HCT116 (cell line): ENCODE measurements at regions not wholly inside any gene's neighbourhood (a gene's known extent, or its start where the extent isn't known, plus 50 kb on each side); places are given as distances from the start of the nearest gene placed in this dataset.

Experiments
- ATAC-seq: fragments of 200-7000 bp; cut with Tn5 transposase; 2 replicates; pipeline ENCODE4 v1.9.1; 2020; ENCODE audit warnings: mild to moderate bottlenecking, moderate library complexity
- BruUV-seq: library from RNA; stranded (reverse); fragments of 400-500 nt; replicated peaks from 2 replicates; lab custom pipeline; 2021; lab: Mats Ljungman, UMichigan
- CTCF ChIA-PET: fragments of 300-600 bp; sonication (Branson Sonifier 250); formaldehyde crosslinking; loops from one replicate; lab custom pipeline; 2021; ENCODE audit warnings: antibody characterized with exemption; lab: Charles Lee
- POLR2A ChIA-PET: fragments of 300-600, 350-600 bp; sonication (Branson Sonifier 250); formaldehyde crosslinking; loops from one replicate; lab custom pipeline; 2021; ENCODE audit warnings: antibody characterized with exemption; lab: Charles Lee
- RAD21 ChIA-PET, 2 experiments: fragments of 300-600 bp; sonication (Branson Sonifier 250); formaldehyde crosslinking; loops; one replicate each; lab custom pipeline; 2023; ENCODE audit warnings: low total read pairs in 2 of 2; ENCODE audit not compliant: uncharacterized antibody in 2 of 2, unreplicated experiment in 2 of 2, low non-redundant PET in 1 of 2; lab: Charles Lee
- DNase-seq: peaks from one replicate; pipeline ENCODE4 v3.0.0-alpha.2; 2010; ENCODE audit warnings: low read depth, low spot score
- H2AFZ ChIP-seq: fragments of 200-600 bp; shearing (Covaris generic), sonication (generic); 2 replicates; pipeline ENCODE4 v1.6.1; 2017; ENCODE audit warnings: low read depth, mixed run types, mixed read lengths, antibody characterized with exemption, low read length; ENCODE audit not compliant: poor library complexity, severe bottlenecking
- H3K27ac ChIP-seq: 2 replicates; pipeline ENCODE4 v1.5.1; 2012; ENCODE audit warnings: low read depth, low read length
- H3K27me3 ChIP-seq: fragments of 200-600 bp; sonication (generic); 2 replicates; pipeline ENCODE4 v1.6.1; 2016; ENCODE audit warnings: mixed run types, low read length, mixed read lengths; ENCODE audit not compliant: insufficient read depth
- H3K36me3 ChIP-seq, 2 experiments: fragments of 200-500 bp in 1 of 2; fragments of 200-600 bp in 1 of 2; sonication (Bioruptor generic) in 1 of 2; sonication (generic) in 1 of 2; 2 replicates each; pipeline versions ENCODE4 v1.5.1 to v1.6.1; 2014 to 2016; ENCODE audit warnings: low read length in 2 of 2, inconsistent platforms in 1 of 2, mixed read lengths in 1 of 2, mixed run types in 1 of 2; ENCODE audit not compliant: insufficient read depth in 2 of 2, control insufficient read depth in 1 of 2
- H3K4me1 ChIP-seq, 2 experiments: fragments of 200-600 bp in 1 of 2; sonication (generic) in 1 of 2; 2 replicates each; pipeline versions ENCODE4 v1.5.1 to v1.6.1; 2012 to 2017; ENCODE audit warnings: low read length in 2 of 2, inconsistent platforms in 1 of 2, mild to moderate bottlenecking in 1 of 2, mixed read lengths in 1 of 2, mixed run types in 1 of 2, moderate library complexity in 1 of 2; ENCODE audit not compliant: insufficient read depth in 2 of 2, control insufficient read depth in 1 of 2
- H3K4me2 ChIP-seq: fragments of 200-600 bp; sonication (generic); 2 replicates; pipeline ENCODE4 v1.6.1; 2017; ENCODE audit warnings: mixed run types, low read length, mixed read lengths
- H3K4me3 ChIP-seq, 2 experiments: fragments of 200-600 bp in 1 of 2; sonication (generic) in 1 of 2; replicated peaks in 1 of 2; 2 replicates each; pipeline ENCODE4 v1.5.1; 2011 to 2016; ENCODE audit warnings: low read length in 2 of 2, control low read depth in 1 of 2, low read depth in 1 of 2, mild to moderate bottlenecking in 1 of 2, mixed read lengths in 1 of 2, mixed run types in 1 of 2
- H3K79me2 ChIP-seq: fragments of 200-600 bp; sonication (generic); 2 replicates; pipeline ENCODE4 v1.6.1; 2017; ENCODE audit warnings: mild to moderate bottlenecking, mixed run types, low read length, moderate library complexity, mixed read lengths; ENCODE audit not compliant: insufficient read depth
- H3K9ac ChIP-seq: fragments of 200-600 bp; sonication (generic); 2 replicates; pipeline ENCODE4 v1.6.1; 2016; ENCODE audit warnings: low read length, mixed read lengths
- H3K9me2 ChIP-seq: fragments of 200-600 bp; sonication (generic), shearing (Covaris generic); 2 replicates; pipeline ENCODE4 v1.6.1; 2017; ENCODE audit warnings: mixed run types, mild to moderate bottlenecking, moderate library complexity; ENCODE audit not compliant: insufficient read depth
- H3K9me3 ChIP-seq, 2 experiments: fragments of 200-500 bp in 1 of 2; fragments of 200-600 bp in 1 of 2; sonication (Bioruptor generic) in 1 of 2; sonication (generic) in 1 of 2; 2 replicates each; pipeline ENCODE4 v1.6.1; 2014 to 2017; ENCODE audit warnings: low read length in 2 of 2, mixed read lengths in 2 of 2, inconsistent platforms in 1 of 2, low read depth in 1 of 2, mild to moderate bottlenecking in 1 of 2, mixed run types in 1 of 2, moderate library complexity in 1 of 2; ENCODE audit not compliant: control insufficient read depth in 1 of 2, insufficient read depth in 1 of 2
- H4K20me1 ChIP-seq: fragments of 200-600 bp; sonication (generic), shearing (Covaris generic); 2 replicates; pipeline ENCODE4 v1.6.1; 2017; ENCODE audit warnings: mixed run types, mild to moderate bottlenecking, moderate library complexity; ENCODE audit not compliant: insufficient read depth
- CBX3 ChIP-seq: IDR thresholded peaks from 2 replicates; pipeline ENCODE4 v1.6.1; 2012; ENCODE audit warnings: low read depth
- CEBPB ChIP-seq: IDR thresholded peaks from 2 replicates; pipeline ENCODE4 v1.6.1; 2012; ENCODE audit warnings: low read depth
- EGR1 ChIP-seq: IDR thresholded peaks from 2 replicates; pipeline ENCODE4 v1.6.1; 2012; ENCODE audit warnings: low read depth
- EZH2 ChIP-seq: fragments of 200-600 bp; sonication (generic); IDR thresholded peaks from 2 replicates; pipeline ENCODE4 v1.6.1; 2017; ENCODE audit warnings: antibody characterized with exemption, mixed run types
- FOSL1 ChIP-seq: IDR thresholded peaks from 2 replicates; pipeline ENCODE4 v1.6.1; 2012; ENCODE audit warnings: low read depth
- POLR2AphosphoS5 ChIP-seq: IDR thresholded peaks from 2 replicates; pipeline ENCODE4 v1.6.1; 2011; ENCODE audit warnings: mild to moderate bottlenecking, low read depth, low read length, moderate library complexity
- RAD21 ChIP-seq: IDR thresholded peaks from 2 replicates; pipeline ENCODE4 v1.6.1; 2012; ENCODE audit warnings: low read depth, mild to moderate bottlenecking
- SP1 ChIP-seq: IDR thresholded peaks from 2 replicates; pipeline ENCODE4 v1.6.1; 2012; ENCODE audit warnings: low read depth
- SRF ChIP-seq: IDR thresholded peaks from 2 replicates; pipeline ENCODE4 v1.6.1; 2012; ENCODE audit warnings: low read depth
- TCF7L2 ChIP-seq: IDR thresholded peaks from 2 replicates; pipeline ENCODE4 v1.7.0; 2011; ENCODE audit warnings: borderline replicate concordance, inconsistent platforms; ENCODE audit not compliant: insufficient read depth, insufficient read length; ENCODE audit errors: extremely low read depth
- YY1 ChIP-seq: IDR thresholded peaks from 2 replicates; pipeline ENCODE4 v1.6.1; 2011; ENCODE audit warnings: low read length, low read depth, moderate library complexity, mild to moderate bottlenecking; ENCODE audit not compliant: insufficient replicate concordance; ENCODE audit errors: extremely low read depth
- intact Hi-C: fragments of 100-400 bp; cut with micrococcal nuclease; formaldehyde crosslinking; loops from 2 replicates; pipeline ENCODE4 v1.10.0; 2022
- TF ChIP-seq, protein P1 (sequence below): IDR thresholded peaks from 2 replicates; pipeline ENCODE4 v1.6.1; 2012
- TF ChIP-seq, protein P2 (sequence below): IDR thresholded peaks from 2 replicates; pipeline ENCODE4 v1.6.1; 2011; ENCODE audit warnings: mild to moderate bottlenecking, low read length, moderate library complexity; ENCODE audit not compliant: insufficient replicate concordance; ENCODE audit errors: extremely low read depth

- no peaks in the 10 kb centered on the region for H3K4me1 ChIP-seq
- no peak overlapping the region for H3K4me3 ChIP-seq
- no peaks in the 10 kb centered on the region for H3K9me3 ChIP-seq
- no peak overlapping the region for H3K4me2 ChIP-seq
- no peak for TF ChIP-seq RAD21
- no peak for TF ChIP-seq CEBPB
- no peak for TF ChIP-seq TCF7L2
- TF ChIP-seq EZH2: no peak
- TF ChIP-seq FOSL1: no peak
- no peak for TF ChIP-seq YY1
- TF ChIP-seq SRF: no peak
- no peak for TF ChIP-seq CBX3
- TF ChIP-seq, protein P1, sequence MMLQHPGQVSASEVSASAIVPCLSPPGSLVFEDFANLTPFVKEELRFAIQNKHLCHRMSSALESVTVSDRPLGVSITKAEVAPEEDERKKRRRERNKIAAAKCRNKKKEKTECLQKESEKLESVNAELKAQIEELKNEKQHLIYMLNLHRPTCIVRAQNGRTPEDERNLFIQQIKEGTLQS: no peak
- no peak for TF ChIP-seq POLR2AphosphoS5
- no peak for TF ChIP-seq SP1
- no peak for TF ChIP-seq EGR1
- TF ChIP-seq, protein P2, sequence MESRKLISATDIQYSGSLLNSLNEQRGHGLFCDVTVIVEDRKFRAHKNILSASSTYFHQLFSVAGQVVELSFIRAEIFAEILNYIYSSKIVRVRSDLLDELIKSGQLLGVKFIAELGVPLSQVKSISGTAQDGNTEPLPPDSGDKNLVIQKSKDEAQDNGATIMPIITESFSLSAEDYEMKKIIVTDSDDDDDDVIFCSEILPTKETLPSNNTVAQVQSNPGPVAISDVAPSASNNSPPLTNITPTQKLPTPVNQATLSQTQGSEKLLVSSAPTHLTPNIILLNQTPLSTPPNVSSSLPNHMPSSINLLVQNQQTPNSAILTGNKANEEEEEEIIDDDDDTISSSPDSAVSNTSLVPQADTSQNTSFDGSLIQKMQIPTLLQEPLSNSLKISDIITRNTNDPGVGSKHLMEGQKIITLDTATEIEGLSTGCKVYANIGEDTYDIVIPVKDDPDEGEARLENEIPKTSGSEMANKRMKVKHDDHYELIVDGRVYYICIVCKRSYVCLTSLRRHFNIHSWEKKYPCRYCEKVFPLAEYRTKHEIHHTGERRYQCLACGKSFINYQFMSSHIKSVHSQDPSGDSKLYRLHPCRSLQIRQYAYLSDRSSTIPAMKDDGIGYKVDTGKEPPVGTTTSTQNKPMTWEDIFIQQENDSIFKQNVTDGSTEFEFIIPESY: no peak
- H3K36me3 ChIP-seq: no peaks in the 10 kb centered on the region
- no peak overlapping the region for H3K27ac ChIP-seq
- CTCF ChIA-PET: no interaction called here
- H3K9me2 ChIP-seq: no peaks in the 10 kb centered on the region
- H3K9ac ChIP-seq: no peak overlapping the region
- H3K27me3 ChIP-seq: peaks cover 60% of the 10 kb centered on the region
- intact Hi-C loops: no loop called here
- H4K20me1 ChIP-seq: no peaks in the 10 kb centered on the region
- ATAC-seq: no peak
- RAD21 ChIA-PET: no interaction called here
- no peak for DNase-seq
- no peak overlapping the region for H2AFZ ChIP-seq
- no peaks in the 10 kb centered on the region for H3K79me2 ChIP-seq
- no TSS peak for BruUV-seq
- POLR2A ChIA-PET: no interaction called here
Measured at GRCh38 chr2:879540-879939, 71.1 kb upstream of the SNTG2 start.
